Epithelial cell of proximal tubule (primary cell): ENCODE measurements at regions not wholly inside any gene's neighbourhood (a gene's known extent, or its start where the extent isn't known, plus 50 kb on each side); places are given as distances from the start of the nearest gene placed in this dataset.

Experiments
- DNase-seq: peaks from one replicate; pipeline ENCODE4 v3.0.0-alpha.2; 2011; ENCODE audit warnings: low read depth
- H3K4me3 ChIP-seq: 2 replicates; pipeline ENCODE4 v1.5.1; 2011; ENCODE audit warnings: low read depth, mild to moderate bottlenecking, low read length
- TF ChIP-seq, protein P1 (sequence below): conservative IDR thresholded peaks from 2 replicates; pipeline ENCODE4 v1.5.1; 2012; ENCODE audit warnings: low read depth, mild to moderate bottlenecking, low read length

DNA sequence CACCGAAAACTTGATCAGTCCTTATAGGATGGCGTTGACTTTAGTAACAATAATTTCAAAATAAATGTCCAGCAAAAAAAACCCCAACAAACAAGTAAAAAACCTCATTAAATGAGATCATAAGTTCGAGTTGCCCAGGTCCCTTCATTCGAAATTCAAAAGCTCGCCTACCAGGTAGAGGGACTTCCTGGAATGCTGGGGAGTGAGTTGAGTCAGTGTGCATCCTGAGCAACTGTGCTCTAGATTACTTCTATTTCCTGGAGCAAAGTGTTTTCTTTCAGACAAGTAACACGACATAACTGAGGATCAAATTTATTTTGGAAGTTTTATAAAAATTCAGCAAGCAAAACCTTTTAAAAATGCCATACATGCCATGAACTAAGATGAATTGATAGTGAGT is 511.9 kb upstream of the CITED2 start:
- no peak overlapping the region for H3K4me3 ChIP-seq
- TF ChIP-seq, protein P1, sequence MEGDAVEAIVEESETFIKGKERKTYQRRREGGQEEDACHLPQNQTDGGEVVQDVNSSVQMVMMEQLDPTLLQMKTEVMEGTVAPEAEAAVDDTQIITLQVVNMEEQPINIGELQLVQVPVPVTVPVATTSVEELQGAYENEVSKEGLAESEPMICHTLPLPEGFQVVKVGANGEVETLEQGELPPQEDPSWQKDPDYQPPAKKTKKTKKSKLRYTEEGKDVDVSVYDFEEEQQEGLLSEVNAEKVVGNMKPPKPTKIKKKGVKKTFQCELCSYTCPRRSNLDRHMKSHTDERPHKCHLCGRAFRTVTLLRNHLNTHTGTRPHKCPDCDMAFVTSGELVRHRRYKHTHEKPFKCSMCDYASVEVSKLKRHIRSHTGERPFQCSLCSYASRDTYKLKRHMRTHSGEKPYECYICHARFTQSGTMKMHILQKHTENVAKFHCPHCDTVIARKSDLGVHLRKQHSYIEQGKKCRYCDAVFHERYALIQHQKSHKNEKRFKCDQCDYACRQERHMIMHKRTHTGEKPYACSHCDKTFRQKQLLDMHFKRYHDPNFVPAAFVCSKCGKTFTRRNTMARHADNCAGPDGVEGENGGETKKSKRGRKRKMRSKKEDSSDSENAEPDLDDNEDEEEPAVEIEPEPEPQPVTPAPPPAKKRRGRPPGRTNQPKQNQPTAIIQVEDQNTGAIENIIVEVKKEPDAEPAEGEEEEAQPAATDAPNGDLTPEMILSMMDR: no peak
- DNase-seq: no peak

DNA sequence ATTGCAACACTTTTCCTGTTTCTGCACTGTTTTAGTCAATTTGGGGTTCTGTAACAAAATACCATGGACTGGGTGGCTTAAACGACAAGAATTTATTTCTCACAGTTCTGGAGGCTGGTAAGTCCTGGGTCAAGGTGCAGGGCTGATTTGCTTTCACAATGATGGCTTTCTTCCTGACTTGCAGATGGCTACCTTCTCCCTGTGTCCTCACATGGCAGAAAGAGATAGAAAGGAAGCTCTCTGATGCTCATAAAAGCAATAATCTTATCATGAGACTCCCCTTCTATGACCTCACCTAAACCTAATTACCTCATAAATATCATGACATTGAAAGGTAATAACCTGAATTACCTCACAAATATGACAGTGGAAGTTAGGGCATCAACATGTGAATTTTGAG is 511.5 kb upstream of the CITED2 start:
- DNase-seq: no peak
- no peak overlapping the region for H3K4me3 ChIP-seq
- TF ChIP-seq, protein P1: no peak

DNA sequence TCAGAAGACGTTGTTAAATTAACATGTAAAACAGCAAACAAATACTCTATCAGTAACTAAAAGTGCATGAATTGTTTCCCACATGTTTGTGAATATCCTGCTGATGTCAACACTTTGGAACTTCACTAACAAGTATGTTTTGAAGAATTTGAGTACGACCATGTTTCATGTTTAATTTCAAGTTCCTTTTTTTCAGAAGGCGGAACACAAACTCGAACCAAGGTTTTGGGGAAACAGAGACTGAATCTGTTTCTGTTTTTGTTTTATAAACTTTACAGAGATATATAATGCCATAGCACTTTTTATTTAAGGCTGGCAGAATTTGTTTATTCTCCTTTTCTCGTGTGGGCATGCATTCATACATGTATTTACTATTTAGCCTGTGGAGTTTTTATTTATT is 509.3 kb upstream of the CITED2 start:
- TF ChIP-seq, protein P1: no peak
- DNase-seq: no peak
- no peak overlapping the region for H3K4me3 ChIP-seq

DNA sequence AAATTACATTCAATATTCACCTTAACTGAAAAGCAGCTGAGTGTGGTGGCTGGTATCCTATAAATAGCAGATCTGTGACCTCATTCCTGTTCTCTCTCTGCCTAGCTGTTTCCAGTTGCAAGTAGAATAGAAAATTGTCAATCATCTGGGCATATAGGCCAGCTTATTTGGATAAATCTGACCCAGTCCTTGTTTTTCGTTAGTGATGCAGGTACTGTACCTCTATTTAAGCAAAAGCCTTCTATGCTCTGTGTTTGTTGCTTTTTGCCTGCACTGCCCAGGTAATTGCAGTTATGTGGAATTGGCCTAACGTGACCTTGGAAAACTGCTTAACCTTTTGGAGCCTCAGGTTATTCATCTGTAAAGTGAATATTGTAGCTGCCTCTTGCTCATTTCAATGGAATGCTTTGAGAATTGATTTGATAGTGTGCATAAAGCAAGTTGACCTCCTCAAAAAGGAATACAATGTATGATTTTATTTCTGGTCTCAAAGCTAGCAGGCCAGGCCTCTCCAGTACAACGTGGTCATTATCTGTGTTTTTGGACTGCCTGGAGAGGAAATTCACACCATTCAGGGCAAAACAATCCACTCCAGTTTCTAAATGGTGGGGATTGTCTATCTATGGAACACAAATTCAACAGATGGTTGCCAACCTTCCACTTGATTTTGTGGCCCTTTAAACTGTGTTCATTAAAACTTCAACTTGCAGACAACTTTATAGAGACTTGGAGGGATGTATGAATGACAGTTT is 508.7 kb upstream of the CITED2 start:
- no peak overlapping the region for H3K4me3 ChIP-seq
- TF ChIP-seq, protein P1: no peak
- peak; percentile 63 for DNase-seq

DNA sequence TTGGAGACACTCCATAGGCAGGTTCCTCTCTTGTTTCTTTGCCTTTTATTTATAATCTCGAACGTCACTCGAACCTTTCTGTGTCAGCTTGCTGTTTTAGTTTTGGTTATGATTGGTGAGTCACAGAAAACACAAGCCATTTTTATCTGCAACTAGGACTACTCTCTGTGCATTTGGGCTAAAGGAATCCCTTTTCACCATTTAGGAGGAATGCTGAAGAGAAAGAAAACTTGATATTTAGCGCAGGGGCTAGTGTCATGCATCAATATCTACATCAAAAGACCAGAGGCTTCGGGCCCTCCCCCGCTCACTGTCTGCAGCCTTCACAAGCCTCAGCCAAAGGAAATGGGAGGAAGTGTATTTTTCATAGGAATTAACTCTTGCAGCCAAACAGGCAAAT is 507.8 kb upstream of the CITED2 start:
- H3K4me3 ChIP-seq: no peak overlapping the region
- no peak for DNase-seq
- TF ChIP-seq, protein P1: no peak

DNA sequence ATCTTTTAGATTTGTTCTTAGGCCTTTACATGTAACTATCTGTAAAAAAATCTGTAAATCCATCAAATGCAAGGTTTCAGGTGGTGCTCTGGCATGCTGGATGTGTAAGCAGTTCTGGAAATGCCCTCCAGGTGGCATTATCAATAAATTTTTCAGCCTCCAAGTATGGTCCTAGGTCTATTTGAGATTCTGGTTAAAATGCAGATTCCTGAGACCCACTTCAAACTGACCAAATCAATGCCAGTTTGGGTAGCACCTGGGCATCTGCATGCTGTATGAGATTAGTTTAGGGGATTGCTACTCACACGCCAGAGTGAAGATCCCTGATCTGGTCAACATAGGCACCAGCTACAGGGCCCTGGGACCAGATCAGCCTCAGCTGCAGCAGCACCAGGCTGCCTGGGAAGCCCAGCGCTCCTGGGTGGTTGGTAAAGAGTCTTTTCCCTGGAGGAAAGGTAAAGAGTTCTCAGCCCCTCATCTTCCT is 507.3 kb upstream of the CITED2 start:
- H3K4me3 ChIP-seq: no peak overlapping the region
- no peak for DNase-seq
- TF ChIP-seq, protein P1: peak; percentile 73

DNA sequence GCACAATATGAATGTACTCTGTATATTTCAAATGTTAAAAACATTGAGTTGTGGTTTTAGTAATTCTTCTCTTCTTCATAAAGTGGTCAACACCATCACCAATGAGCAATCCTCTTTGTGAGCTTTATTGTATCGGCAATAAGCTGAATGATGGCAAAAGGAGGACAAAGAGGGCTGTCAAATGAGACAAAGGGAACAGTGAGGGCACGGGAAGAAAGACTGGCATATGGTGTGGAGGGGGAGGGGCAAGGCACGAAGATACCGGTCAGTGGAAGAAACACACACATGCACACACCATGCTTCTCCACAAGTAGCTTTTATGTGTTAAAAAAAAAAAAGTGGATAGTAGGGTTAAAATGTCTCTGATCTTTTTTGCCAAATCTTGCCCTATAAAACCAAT is 506.8 kb upstream of the CITED2 start:
- DNase-seq: no peak
- TF ChIP-seq, protein P1: no peak
- H3K4me3 ChIP-seq: no peak overlapping the region
